ENCODE measurements at regions not wholly inside any gene's neighbourhood (a gene's known extent, or its start where the extent isn't known, plus 50 kb on each side); places are given as distances from the start of the nearest gene placed in this dataset.
"Not testable (repeated sequence)": the region's sequence is repeated elsewhere in the genome, so short reads cannot be mapped to it uniquely, and the experiment has no call there.

- DNase-seq, result no peak
Observed at GRCh38 chrX:113996781-113997180, 587.1 kb upstream of the HTR2C start.

- DNase-seq, result not testable (repeated sequence)
Observed at GRCh38 chrX:113991720-113992119, 592.2 kb upstream of the HTR2C start.

- not testable (repeated sequence) for DNase-seq
Observed at GRCh38 chrX:113990669-113991068, 593.2 kb upstream of the HTR2C start.

GRCh38 chrX:113988315-113988935 is 595.5 kb upstream of the HTR2C start:
- DNase-seq, result not testable (repeated sequence)

- DNase-seq, result no peak
Observed at GRCh38 chrX:113986427-113986826, 597.5 kb upstream of the HTR2C start.

- DNase-seq, result no peak
Observed at GRCh38 chrX:113982766-113983165, 601.1 kb upstream of the HTR2C start.

GRCh38 chrX:113980953-113981352 is 602.9 kb upstream of the HTR2C start:
- DNase-seq, result no peak

- DNase-seq, result no peak
Observed at GRCh38 chrX:113977887-113978286, 606.0 kb upstream of the HTR2C start.

- DNase-seq, result no peak
Observed at GRCh38 chrX:113975441-113975840, 608.4 kb upstream of the HTR2C start.

GRCh38 chrX:113974881-113975280 is 609.0 kb upstream of the HTR2C start:
- no peak for DNase-seq

GRCh38 chrX:113973706-113974105 is 610.2 kb upstream of the HTR2C start:
- DNase-seq, result no peak

- no peak for DNase-seq
Observed at GRCh38 chrX:113966791-113967190, 617.1 kb upstream of the HTR2C start.

GRCh38 chrX:113962343-113962742 is 621.5 kb upstream of the HTR2C start:
- DNase-seq, result no peak

- DNase-seq, result no peak
Observed at GRCh38 chrX:113959912-113960626, 623.8 kb upstream of the HTR2C start.

GRCh38 chrX:113956936-113957335 is 627.0 kb upstream of the HTR2C start:
- no peak for DNase-seq

GRCh38 chrX:113954297-113954696 is 629.6 kb upstream of the HTR2C start:
- DNase-seq, result no peak

- DNase-seq, result no peak
Observed at GRCh38 chrX:113950081-113950678, 633.7 kb upstream of the HTR2C start.

- no peak for DNase-seq
Observed at GRCh38 chrX:113947548-113947947, 636.3 kb upstream of the HTR2C start.

GRCh38 chrX:113935518-113935917 is 648.4 kb upstream of the HTR2C start:
- no peak for DNase-seq

- DNase-seq, result no peak
Observed at GRCh38 chrX:113933931-113934330, 650.0 kb upstream of the HTR2C start.

- DNase-seq, result no peak
Observed at GRCh38 chrX:113929004-113929403, 654.9 kb upstream of the HTR2C start.

GRCh38 chrX:113920661-113921060 is 663.2 kb upstream of the HTR2C start:
- no peak for DNase-seq

GRCh38 chrX:113919387-113919786 is 664.5 kb upstream of the HTR2C start:
- no peak for DNase-seq

- DNase-seq, result no peak
Observed at GRCh38 chrX:113906168-113906567, 677.7 kb upstream of the HTR2C start.
